ENCODE measurements at regions not wholly inside any gene's neighbourhood (a gene's known extent, or its start where the extent isn't known, plus 50 kb on each side); places are given as distances from the start of the nearest gene placed in this dataset.

DNA sequence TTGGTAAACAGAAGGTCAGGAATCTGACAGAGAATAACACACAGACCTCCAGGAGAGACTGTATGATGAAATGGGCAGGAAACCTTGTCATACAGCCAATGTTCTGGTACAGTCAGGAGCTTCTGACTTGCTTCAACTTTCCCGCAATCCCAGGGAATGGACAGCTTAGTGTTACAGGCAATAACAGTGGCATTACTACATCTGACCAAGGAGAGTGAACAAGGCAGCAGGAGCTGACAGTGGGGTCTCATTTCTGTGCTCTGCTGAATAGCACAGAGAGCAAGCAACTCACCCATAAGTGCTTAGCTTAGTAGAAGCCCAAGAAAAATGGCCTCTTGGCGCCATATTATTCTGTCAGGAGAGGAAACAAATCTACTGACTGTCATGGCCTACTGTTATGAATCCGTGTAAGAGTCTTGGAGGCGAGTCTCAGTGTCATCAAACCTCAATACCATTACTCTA, 186.2 kb upstream of the MTPN start:
- TF ChIP-seq CTCF (IDR thresholded peaks at IDR 0.05): no peak
- no peak for ATAC-seq (ENCODE audit: low FRiP score)
- DNase-seq (ENCODE audit: low spot score): no peak

DNA sequence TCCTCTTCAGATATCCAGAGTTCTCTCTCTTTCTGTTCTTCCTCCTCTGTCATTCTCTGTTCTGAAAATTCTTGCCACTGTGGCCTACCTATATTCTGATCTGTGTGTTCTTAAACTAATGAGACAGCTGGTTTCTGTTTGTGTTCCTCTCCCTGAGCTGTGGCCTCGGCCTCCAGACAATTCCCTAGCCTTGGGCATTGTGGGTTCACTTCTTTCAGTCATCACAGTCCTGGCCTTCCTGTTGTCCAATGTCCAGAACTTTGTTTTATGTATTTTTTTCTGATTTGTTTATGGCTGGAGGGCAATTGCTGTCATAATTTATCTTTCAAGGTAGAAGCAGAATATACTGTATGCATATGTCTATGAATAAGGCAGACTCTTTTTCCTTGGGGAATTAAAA, 173.2 kb upstream of the MTPN start:
- DNase-seq (ENCODE audit: low spot score) (no peak), ATAC-seq (ENCODE audit: low FRiP score) (no peak)
- no peak for TF ChIP-seq CTCF (IDR thresholded peaks at IDR 0.05)

GRCh38 chr7:136148920-136149319, 171.8 kb upstream of the MTPN start:
- ATAC-seq (ENCODE audit: low FRiP score): no peak
- DNase-seq (ENCODE audit: low spot score): no peak
- no peak for TF ChIP-seq CTCF (IDR thresholded peaks at IDR 0.05)

DNA sequence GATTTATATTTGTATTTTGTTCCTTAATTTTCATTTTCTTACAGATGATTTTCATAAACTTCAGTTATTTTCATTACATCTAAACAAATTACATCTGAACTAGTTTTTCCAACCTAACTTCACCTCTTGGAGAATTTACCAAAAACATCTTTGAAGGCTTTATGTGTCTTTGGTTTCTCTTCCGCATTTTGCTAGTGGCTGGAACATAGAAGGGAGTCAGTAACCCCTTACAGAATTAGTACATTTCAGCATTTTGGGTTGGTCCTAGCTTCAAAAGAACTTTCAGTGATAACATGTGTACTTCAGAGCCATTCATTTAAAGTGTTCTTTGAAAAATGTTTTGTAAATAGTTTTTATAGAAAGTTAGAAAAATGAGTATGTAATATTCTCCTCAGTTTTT, 169.8 kb upstream of the MTPN start:
- TF ChIP-seq CTCF (IDR thresholded peaks at IDR 0.05): no peak
- ATAC-seq (ENCODE audit: low FRiP score) (no peak), DNase-seq (ENCODE audit: low spot score) (no peak)

DNA sequence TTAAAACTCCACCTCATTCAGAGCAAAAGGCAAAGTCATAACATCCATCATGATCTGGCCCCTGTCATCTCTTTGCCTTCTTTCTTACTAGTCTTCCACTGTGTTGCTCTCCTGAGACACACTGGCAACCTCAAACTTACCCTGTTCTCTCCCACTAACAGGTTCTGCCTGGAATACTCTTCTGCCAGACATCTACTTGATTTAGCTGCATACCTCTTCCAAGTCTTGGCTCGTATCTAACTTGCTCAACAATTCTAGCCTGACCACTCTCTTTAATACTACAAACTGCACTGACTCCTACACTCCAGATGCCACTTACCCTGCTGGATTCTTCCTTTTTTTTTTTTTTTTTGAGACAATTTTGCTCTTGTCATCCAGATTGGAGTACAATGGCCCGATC, 167.0 kb upstream of the MTPN start:
- TF ChIP-seq CTCF (IDR thresholded peaks at IDR 0.05): no peak
- DNase-seq (ENCODE audit: low spot score): no peak
- peak; percentile 90 for ATAC-seq (ENCODE audit: low FRiP score)

DNA sequence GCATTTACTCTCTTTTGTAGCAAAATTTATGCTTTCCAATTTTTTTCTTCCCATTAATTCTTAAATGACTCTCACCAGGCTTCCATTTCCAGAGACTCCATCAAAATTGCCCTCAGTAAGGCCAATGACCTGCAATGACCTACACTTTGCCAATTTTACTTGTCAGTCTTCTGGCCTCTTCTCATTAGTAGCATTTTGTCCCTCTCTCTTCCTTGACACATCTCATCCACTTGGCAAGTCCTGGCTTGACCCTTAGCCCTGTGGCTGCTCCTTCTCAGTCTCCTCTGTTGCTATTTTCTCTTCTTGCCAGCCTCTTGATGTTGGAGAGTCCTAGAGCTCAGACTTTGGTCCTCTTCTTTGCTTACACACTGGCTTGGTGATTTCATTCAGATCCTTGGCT, 166.1 kb upstream of the MTPN start:
- ATAC-seq (ENCODE audit: low FRiP score) (no peak), DNase-seq (ENCODE audit: low spot score) (no peak)
- no peak for TF ChIP-seq CTCF (IDR thresholded peaks at IDR 0.05)

GRCh38 chr7:136142583-136142982, 165.4 kb upstream of the MTPN start:
- TF ChIP-seq CTCF (IDR thresholded peaks at IDR 0.05): no peak
- no peak for ATAC-seq (ENCODE audit: low FRiP score)
- no peak for DNase-seq (ENCODE audit: low spot score)

Data from omental fat pad (tissue), 3 donors.